ENCODE measurements at regions not wholly inside any gene's neighbourhood (a gene's known extent, or its start where the extent isn't known, plus 50 kb on each side); places are given as distances from the start of the nearest gene placed in this dataset.
A peak's percentile ranks its signal among the peaks of the same experiment; 100 is the strongest.

- no peak for DNase-seq
These were observed 78.0 kb upstream of the CTLA4 start for GRCh38 chr2:203789618-203790017.

DNA sequence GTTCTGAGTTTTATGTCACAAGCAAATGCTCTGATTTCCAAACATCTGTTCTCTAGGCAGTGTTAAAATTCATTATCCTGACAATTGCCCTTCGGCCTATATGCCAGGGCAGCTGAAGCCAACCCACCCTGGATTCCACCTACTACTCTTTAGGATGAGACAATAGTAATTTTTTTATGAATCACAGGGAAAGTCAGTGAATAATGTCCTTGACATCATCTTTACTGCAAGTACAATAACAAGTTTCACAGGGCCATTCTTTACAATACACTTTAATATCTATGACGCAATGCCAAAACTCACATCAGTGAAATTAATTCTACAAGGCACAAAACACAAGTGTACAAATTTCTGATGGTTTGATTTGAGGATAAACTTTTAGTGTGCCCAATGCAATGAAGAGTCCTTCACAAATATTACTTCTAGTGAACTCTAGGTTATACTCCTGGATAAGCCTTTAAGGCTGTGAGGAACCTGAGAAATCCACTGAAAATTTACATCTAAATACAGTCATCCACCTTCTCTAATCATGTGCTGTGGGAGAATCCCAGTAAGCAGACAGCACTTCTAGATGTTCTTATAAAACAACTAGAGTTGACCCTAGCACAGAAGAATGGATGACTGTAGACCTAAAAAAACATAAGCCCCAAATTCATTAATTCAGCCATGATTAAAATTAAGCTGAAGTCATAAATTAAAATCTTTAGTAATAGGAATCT is 77.3 kb upstream of the CTLA4 start:
- no peak for DNase-seq

DNA sequence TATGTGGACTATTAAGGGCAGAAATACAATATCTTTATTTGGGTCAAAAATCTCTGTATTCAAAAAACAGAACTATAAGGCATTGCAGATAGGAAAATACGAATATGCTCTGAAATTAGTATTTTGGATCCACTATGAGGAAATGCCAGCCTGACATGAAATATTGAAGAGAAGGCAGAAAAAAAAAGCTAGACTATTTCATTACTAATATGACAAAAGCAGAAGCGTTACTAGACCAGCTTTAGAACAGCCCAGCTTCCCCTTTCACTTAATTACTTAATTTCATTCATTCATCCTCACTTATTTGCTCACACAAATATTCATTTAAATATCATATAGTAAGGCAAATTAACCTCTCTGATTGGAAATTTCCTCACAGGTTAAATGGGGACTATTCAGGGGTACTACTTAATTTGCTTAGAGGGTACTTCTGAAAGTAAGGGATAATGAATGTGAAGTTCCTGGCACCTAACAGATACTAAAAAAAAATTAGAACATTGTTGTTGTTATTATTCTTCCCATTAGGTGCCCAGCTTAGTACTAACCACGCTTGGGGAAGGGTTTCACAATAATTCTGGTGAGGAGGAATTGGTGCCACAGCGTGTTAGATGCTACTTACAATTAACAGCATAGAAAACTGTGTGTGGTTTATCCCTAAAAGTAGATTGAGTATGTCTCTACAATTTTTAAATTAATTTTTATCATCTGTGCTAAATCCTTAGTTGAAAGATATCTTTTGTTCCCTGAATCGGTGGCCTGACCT is 71.1 kb upstream of the CTLA4 start:
- no peak for DNase-seq

GRCh38 chr2:203797276-203797675 is 70.3 kb upstream of the CTLA4 start:
- DNase-seq: no peak

- no peak for DNase-seq
These were observed 69.9 kb upstream of the CTLA4 start for GRCh38 chr2:203797712-203798111.

GRCh38 chr2:203798296-203799087 is 69.1 kb upstream of the CTLA4 start:
- no peak for DNase-seq

- no peak for DNase-seq
These were observed 67.7 kb upstream of the CTLA4 start for GRCh38 chr2:203799908-203800307.

DNA sequence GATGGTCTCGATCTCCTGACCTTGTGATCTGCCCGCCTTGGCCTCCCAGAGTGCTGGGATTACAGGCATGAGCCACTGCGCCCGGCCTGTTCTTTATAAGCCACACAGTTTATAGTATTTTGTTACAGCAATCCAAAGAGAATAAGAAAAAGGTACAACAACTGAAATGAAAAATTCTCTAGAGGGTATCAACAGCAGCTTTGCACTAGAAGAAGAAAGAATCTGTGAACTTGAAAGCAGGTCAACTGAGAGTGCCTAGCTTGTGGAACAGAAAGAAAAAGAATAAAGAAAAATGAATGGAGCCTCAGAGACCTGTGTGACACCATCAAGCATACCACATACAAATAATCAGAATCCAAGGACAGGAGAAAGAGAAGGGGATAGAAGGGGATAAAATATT is 66.8 kb upstream of the CTLA4 start:
- DNase-seq: no peak

DNA sequence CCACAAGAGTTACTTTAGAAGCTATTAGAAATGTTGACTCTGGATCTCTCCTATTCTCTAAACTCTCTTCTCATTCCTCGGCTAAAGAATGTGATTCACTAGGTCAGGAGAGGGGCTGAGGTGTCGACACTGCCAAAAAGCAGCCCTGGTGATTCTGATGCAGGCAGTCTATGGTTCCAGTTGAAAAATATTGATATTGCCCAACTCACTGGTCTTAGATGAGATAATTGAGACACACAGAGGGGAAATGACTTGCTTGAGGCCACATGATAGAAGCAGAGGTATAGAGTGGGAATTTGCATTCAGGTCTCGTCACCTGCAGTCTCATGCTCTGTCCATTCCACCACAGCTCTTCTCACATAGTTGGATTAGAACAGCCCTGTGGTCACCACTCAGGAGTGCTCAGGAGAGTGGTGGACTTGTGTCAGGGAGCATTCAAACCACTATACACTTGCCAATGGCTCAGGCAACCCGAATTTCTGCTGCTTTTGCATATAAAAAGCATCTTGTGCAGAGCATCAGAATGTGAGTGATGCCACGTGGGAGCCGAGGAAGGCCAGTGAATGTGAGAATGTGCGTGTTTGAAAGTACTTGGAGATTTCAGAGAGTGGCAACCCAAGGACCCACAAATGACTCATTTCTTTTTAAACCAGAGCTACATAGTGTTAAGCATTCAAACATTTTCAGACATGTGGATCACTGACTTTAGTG is 65.1 kb upstream of the CTLA4 start:
- DNase-seq: peak; percentile 71

GRCh38 chr2:203803053-203803429 is 64.5 kb upstream of the CTLA4 start:
- DNase-seq: no peak

DNA sequence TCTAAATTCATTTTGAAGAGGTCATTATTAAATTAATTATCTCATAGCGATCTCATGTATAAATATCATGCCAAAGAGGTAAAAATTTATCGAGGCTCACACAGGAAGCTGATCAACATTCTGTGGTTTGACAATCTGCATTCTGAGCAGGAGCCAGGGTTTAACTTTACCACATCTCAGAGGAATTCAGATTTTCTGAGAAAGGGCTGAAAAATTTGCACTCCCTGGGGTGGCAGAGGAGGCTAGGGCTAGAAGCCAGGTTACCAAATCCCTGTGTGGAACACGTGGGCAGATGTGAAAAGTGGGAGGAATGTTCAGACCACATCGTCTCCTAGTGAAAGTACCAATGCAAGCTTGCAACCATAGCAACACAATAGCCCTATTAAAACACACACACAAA is 63.5 kb upstream of the CTLA4 start:
- DNase-seq: peak; percentile 66

GRCh38 chr2:203804764-203805485 is 62.6 kb upstream of the CTLA4 start:
- DNase-seq: no peak

DNA sequence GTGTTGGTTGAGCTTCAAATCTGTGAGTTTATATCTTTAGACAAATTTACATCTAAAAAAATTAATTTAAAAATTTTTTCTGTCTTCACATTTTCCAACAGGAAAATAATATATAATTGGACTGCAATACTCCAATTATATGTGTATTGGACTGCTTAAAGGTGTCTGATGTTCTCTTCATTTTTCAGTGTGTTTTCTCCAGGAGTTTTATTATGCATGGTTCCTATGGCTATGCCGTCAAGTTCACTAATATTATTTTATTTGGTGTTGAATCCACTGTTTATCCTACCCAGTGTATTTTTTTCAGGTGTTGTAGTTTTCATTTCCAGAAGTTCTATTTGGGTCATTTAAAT is 62.1 kb upstream of the CTLA4 start:
- DNase-seq: no peak

- no peak for DNase-seq
These were observed 60.8 kb upstream of the CTLA4 start for GRCh38 chr2:203806761-203807160.

GRCh38 chr2:203808046-203808750 is 59.4 kb upstream of the CTLA4 start:
- DNase-seq: no peak

DNA sequence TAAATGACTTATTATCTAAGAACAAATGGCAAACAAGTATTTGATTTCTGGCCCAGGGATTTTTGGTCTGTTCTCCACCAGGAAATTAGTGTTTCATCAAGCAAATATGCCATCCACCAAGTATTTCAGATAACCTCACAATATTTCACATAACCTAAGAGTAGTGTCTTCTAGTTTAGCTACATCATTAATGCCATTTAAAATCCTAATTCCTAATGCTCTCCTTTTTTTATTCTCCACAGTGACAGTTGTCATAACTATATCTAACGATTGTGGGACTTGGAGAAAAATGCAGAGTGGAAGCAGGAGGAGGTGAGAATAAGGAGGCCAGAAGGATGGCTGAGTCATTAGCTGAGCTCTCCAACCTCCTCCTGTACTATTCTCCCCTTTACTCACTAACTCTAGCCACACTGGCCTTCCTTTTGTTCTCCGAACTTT is 58.5 kb upstream of the CTLA4 start:
- DNase-seq: no peak

- no peak for DNase-seq
These were observed 57.5 kb upstream of the CTLA4 start for GRCh38 chr2:203809991-203810510.

DNA sequence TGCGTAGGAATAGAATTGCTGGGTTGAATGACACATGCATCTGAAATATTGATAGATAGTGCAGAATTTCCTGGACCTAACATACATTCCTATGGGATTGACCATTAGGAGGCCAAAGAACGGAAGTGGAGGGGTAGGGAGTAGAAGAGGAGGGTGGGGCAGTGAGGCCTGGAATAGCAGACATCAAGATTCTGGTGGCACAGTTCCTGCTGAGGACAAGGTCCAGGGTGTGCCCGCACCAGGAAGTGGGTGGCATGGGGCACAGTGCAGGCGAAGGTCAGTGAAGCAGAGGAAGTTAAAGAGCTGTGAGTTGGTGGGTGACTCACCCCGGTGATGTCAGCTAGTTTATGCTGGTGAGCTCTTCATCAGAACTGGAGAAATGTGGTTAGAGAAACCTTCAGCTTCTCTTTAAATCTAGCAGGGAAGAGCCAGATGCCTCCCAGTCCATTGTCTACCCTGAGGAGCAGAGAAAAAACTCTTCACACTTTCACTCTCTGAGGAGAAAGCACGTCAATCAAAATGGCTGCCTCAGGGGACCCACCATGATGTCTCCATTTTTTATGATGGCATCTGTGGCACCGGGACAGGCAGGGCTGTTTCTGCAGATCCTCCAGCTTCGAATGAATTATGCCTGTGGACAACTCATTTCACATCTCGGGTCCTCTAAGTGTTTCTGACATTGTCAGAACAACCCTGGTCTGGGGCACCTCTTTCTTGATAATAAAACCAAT is 55.9 kb upstream of the CTLA4 start:
- peak; percentile 87 for DNase-seq

GRCh38 chr2:203812294-203813221 is 55.0 kb upstream of the CTLA4 start:
- no peak for DNase-seq

DNA sequence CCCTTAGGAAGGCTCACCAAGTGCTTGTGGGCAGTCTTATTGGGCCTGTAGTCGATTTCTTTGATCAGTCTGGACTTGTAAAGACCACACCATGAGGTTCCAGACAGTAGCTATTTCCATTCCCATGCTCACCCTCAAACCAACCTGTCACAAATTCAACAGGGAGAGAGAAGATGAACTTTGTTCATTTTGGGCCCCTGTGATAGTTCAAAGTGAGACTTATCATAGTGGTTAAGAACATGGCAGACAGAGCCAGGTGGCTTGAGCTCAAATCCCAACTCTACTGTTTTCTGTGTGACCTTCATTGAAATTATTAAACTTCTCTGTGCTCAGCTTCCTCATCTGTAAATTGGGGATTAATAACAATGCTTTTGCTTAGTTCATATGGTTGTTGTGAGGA is 53.9 kb upstream of the CTLA4 start:
- no peak for DNase-seq
